BLaER1 treated with 17β-estradiol and CSF1 and Interleukin-3, amounts not matched to agents 10 nM and 100 nM (cell line): ENCODE measurements at regions not wholly inside any gene's neighbourhood (a gene's known extent, or its start where the extent isn't known, plus 50 kb on each side); places are given as distances from the start of the nearest gene placed in this dataset.
"Not testable (repeated sequence)": the region's sequence is repeated elsewhere in the genome, so short reads cannot be mapped to it uniquely, and the experiment has no call there.

Source experiments
- H3K27ac ChIP-seq, 11 experiments: shearing (Covaris generic); formaldehyde crosslinking; 2 replicates each; pipeline ENCODE4 v1.8.1; 2022
- H3K27me3 ChIP-seq, 11 experiments: shearing (Covaris generic); formaldehyde crosslinking; 2 replicates each; pipeline ENCODE4 v1.8.1; 2022
- H3K36me3 ChIP-seq, 11 experiments: shearing (Covaris generic); formaldehyde crosslinking; 2 replicates each; pipeline ENCODE4 v1.8.1; 2022
- H3K4me1 ChIP-seq, 10 experiments: shearing (Covaris generic); formaldehyde crosslinking; 2 replicates each; pipeline ENCODE4 v1.8.1; 2022
- H3K4me2 ChIP-seq, 11 experiments: shearing (Covaris generic); formaldehyde crosslinking; 2 replicates each; pipeline ENCODE4 v1.8.1; 2022
- H3K4me3 ChIP-seq, 10 experiments: shearing (Covaris generic); formaldehyde crosslinking; 2 replicates each; pipeline ENCODE4 v1.8.1; 2022
- H3K9ac ChIP-seq, 11 experiments: shearing (Covaris generic); formaldehyde crosslinking; 2 replicates each; pipeline ENCODE4 v1.8.1; 2022
- H3K9me3 ChIP-seq, 11 experiments: shearing (Covaris generic); formaldehyde crosslinking; replicated peaks in 1 of 11; 2 replicates each; pipeline ENCODE4 v1.8.1; 2022
- H4K20me1 ChIP-seq, 11 experiments: shearing (Covaris generic); formaldehyde crosslinking; 2 replicates each; pipeline ENCODE4 v1.8.1; 2022
- Cebpa-rat ChIP-seq, 11 experiments: shearing (Covaris generic); IDR thresholded peaks; 2 replicates each; pipeline ENCODE4 v1.8.1; 2022

- Histone ChIP-seq H3K4me1 (no peaks in the 10 kb centered on the region), H3K4me3 (no peak overlapping the region), H3K27ac (no peak overlapping the region), H4K20me1 (no peaks in the 10 kb centered on the region), H3K27me3 (no peaks in the 10 kb centered on the region), H3K9me3 (no peaks in the 10 kb centered on the region; a peak in 1 of 22 replicates), H3K9ac (no peak overlapping the region), H3K36me3 (no peaks in the 10 kb centered on the region), H3K4me2 (no peak overlapping the region)
- no peak for TF ChIP-seq Cebpa-rat (IDR thresholded peaks at IDR 0.05)
Measured at GRCh38 chrX:23061116-23061515, 61.4 kb downstream of the DDX53 start.

- no peak for TF ChIP-seq Cebpa-rat (IDR thresholded peaks at IDR 0.05)
- no peaks in the 10 kb centered on the region for H4K20me1 ChIP-seq
- H3K9me3 ChIP-seq = peaks cover 0 to 5% (median 4%) of the 10 kb centered on the region in 11 experiments; a peak in 10 of 22 replicates
- H3K4me3 ChIP-seq = no peak overlapping the region
- no peaks in the 10 kb centered on the region for H3K27me3 ChIP-seq
- no peaks in the 10 kb centered on the region for H3K4me1 ChIP-seq
- H3K9ac ChIP-seq = no peak overlapping the region
- H3K4me2 ChIP-seq = no peak overlapping the region
- no peak overlapping the region for H3K27ac ChIP-seq
- no peaks in the 10 kb centered on the region for H3K36me3 ChIP-seq
Measured at GRCh38 chrX:23062359-23062758, 62.6 kb downstream of the DDX53 start.

- no peak overlapping the region for H3K9ac ChIP-seq
- H3K36me3 ChIP-seq = no peaks in the 10 kb centered on the region
- H3K9me3 ChIP-seq = peaks cover 19 to 33% (median 26%) of the 10 kb centered on the region in 11 experiments
- H3K4me1 ChIP-seq = no peaks in the 10 kb centered on the region
- no peaks in the 10 kb centered on the region for H4K20me1 ChIP-seq
- H3K27me3 ChIP-seq = no peaks in the 10 kb centered on the region
- H3K4me3 ChIP-seq = no peak overlapping the region
- H3K27ac ChIP-seq = no peak overlapping the region
- TF ChIP-seq Cebpa-rat (IDR thresholded peaks at IDR 0.05) = no peak
- no peak overlapping the region for H3K4me2 ChIP-seq
Measured at GRCh38 chrX:23066588-23067281, 67.0 kb downstream of the DDX53 start.

DNA sequence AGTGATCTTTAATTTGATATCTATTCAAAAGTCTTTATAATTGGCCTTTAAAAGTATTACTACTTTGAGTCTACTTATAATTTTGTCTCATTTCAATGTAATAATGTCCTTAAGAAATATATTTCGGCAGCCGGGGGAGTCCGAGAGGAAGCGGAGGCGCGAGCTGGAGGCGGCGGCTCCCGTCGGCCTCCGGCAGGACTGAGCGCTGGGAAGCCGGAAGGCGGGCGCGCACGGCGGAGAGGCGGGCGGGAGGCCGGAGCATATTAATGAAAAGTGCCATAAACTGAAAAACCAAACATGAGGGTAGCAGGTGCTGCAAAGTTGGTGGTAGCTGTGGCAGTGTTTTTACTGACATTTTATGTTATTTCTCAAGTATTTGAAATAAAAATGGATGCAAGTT lies 75.7 kb downstream of the DDX53 start:
- not testable (repeated sequence) for H3K4me2 ChIP-seq, H3K27me3 ChIP-seq, H3K27ac ChIP-seq, H3K4me3 ChIP-seq, H3K36me3 ChIP-seq, H3K4me1 ChIP-seq, H3K9ac ChIP-seq, H3K9me3 ChIP-seq, H4K20me1 ChIP-seq

GRCh38 chrX:23079347-23079746 lies 79.6 kb downstream of the DDX53 start:
- no peaks in the 10 kb centered on the region for H3K36me3 ChIP-seq
- H3K4me2 ChIP-seq = no peak overlapping the region
- TF ChIP-seq Cebpa-rat (IDR thresholded peaks at IDR 0.05) = no peak
- H3K4me1 ChIP-seq = no peaks in the 10 kb centered on the region
- no peak overlapping the region for H3K4me3 ChIP-seq
- H3K27me3 ChIP-seq = no peaks in the 10 kb centered on the region
- no peaks in the 10 kb centered on the region for H4K20me1 ChIP-seq
- no peaks in the 10 kb centered on the region for H3K9me3 ChIP-seq
- no peak overlapping the region for H3K27ac ChIP-seq
- no peak overlapping the region for H3K9ac ChIP-seq

- H3K9ac ChIP-seq = no peak overlapping the region
- TF ChIP-seq Cebpa-rat (IDR thresholded peaks at IDR 0.05) = no peak
- H3K27ac ChIP-seq = no peak overlapping the region
- H3K4me3 ChIP-seq = no peak overlapping the region
- peaks cover 0 to 7% (median 0%) of the 10 kb centered on the region in 11 experiments; a peak in 5 of 22 replicates for H3K9me3 ChIP-seq
- H4K20me1 ChIP-seq = no peaks in the 10 kb centered on the region
- H3K36me3 ChIP-seq = no peaks in the 10 kb centered on the region
- H3K4me2 ChIP-seq = peak overlapping the region in 4 of 11 experiments; percentile 1 to 48 (median 26); a peak in 5 of 22 replicates
- H3K4me1 ChIP-seq = peaks cover 0 to 10% (median 4%) of the 10 kb centered on the region in 10 experiments; a peak in 8 of 20 replicates
- no peaks in the 10 kb centered on the region for H3K27me3 ChIP-seq
Measured at GRCh38 chrX:23100826-23101225, 101.1 kb downstream of the DDX53 start.

- peaks cover 0 to 10% (median 4%) of the 10 kb centered on the region in 10 experiments; a peak in 8 of 20 replicates for H3K4me1 ChIP-seq
- no peak overlapping the region for H3K27ac ChIP-seq
- no peaks in the 10 kb centered on the region for H3K36me3 ChIP-seq
- H4K20me1 ChIP-seq = no peaks in the 10 kb centered on the region
- no peak for TF ChIP-seq Cebpa-rat (IDR thresholded peaks at IDR 0.05)
- H3K9me3 ChIP-seq = peaks cover 0 to 4% (median 0%) of the 10 kb centered on the region in 11 experiments; a peak in 5 of 22 replicates
- no peak overlapping the region for H3K4me3 ChIP-seq
- no peak overlapping the region for H3K4me2 ChIP-seq
- no peak overlapping the region for H3K9ac ChIP-seq
- no peaks in the 10 kb centered on the region for H3K27me3 ChIP-seq
Measured at GRCh38 chrX:23103546-23103945, 103.8 kb downstream of the DDX53 start.

GRCh38 chrX:23114241-23114640 lies 114.5 kb downstream of the DDX53 start:
- H3K4me1 ChIP-seq = no peaks in the 10 kb centered on the region
- no peak overlapping the region for H3K4me2 ChIP-seq
- H3K9me3 ChIP-seq = no peaks in the 10 kb centered on the region; a peak in 1 of 22 replicates
- H3K9ac ChIP-seq = no peak overlapping the region
- no peaks in the 10 kb centered on the region for H4K20me1 ChIP-seq
- no peaks in the 10 kb centered on the region for H3K36me3 ChIP-seq
- TF ChIP-seq Cebpa-rat (IDR thresholded peaks at IDR 0.05) = no peak
- no peaks in the 10 kb centered on the region for H3K27me3 ChIP-seq
- H3K27ac ChIP-seq = no peak overlapping the region
- H3K4me3 ChIP-seq = no peak overlapping the region

GRCh38 chrX:23115651-23116050 lies 115.9 kb downstream of the DDX53 start:
- Histone ChIP-seq H3K4me2 (no peak overlapping the region), H3K9me3 (no peaks in the 10 kb centered on the region; a peak in 1 of 22 replicates), H3K27ac (no peak overlapping the region), H4K20me1 (no peaks in the 10 kb centered on the region), H3K36me3 (no peaks in the 10 kb centered on the region), H3K9ac (no peak overlapping the region), H3K4me3 (no peak overlapping the region), H3K4me1 (no peaks in the 10 kb centered on the region), H3K27me3 (no peaks in the 10 kb centered on the region)
- TF ChIP-seq Cebpa-rat (IDR thresholded peaks at IDR 0.05) = no peak

GRCh38 chrX:23118163-23118562 lies 118.4 kb downstream of the DDX53 start:
- H3K9ac ChIP-seq = no peak overlapping the region
- no peaks in the 10 kb centered on the region for H4K20me1 ChIP-seq
- H3K36me3 ChIP-seq = no peaks in the 10 kb centered on the region
- no peaks in the 10 kb centered on the region for H3K4me1 ChIP-seq
- no peak overlapping the region for H3K4me3 ChIP-seq
- H3K27me3 ChIP-seq = no peaks in the 10 kb centered on the region
- H3K27ac ChIP-seq = no peak overlapping the region
- no peak for TF ChIP-seq Cebpa-rat (IDR thresholded peaks at IDR 0.05)
- no peaks in the 10 kb centered on the region; a peak in 1 of 22 replicates for H3K9me3 ChIP-seq
- no peak overlapping the region for H3K4me2 ChIP-seq
